ENCODE measurements at regions not wholly inside any gene's neighbourhood (a gene's known extent, or its start where the extent isn't known, plus 50 kb on each side); places are given as distances from the start of the nearest gene placed in this dataset.
A peak's percentile ranks its signal among the peaks of the same experiment; 100 is the strongest.

DNA sequence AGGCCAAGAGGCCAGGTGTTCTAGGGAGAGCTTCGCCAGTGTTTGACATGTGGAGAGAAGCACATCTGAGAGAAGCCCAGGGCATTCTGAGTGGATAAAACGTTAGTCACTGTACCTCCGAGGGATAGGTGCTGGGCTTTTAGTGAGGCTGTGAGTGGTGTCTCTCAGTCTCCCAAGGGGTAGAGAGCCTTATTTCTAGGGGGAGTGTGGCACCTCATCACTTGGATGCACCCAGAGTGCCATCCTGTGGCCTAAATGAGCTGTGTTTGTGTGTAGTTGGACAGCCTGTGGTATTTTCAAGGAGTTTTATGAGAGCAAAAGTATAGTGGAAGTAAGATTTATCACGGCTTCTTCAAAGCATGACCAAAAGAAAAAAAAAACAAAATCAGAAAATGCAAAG, 1046.9 kb upstream of the WWC1 start:
- Histone ChIP-seq H3K79me2 (ENCODE audit: control insufficient read depth, insufficient read depth, low read length) (no peaks in the 10 kb centered on the region), H3K9me3 (ENCODE audit: control insufficient read depth, low read depth, low read length) (no peaks in the 10 kb centered on the region), H4K20me1 (ENCODE audit: control insufficient read depth, extremely low read depth, insufficient read depth, low read length) (no peaks in the 10 kb centered on the region), H3K36me3 (ENCODE audit: control insufficient read depth in 2 of 2, extremely low read depth in 1 of 2, insufficient read depth in 2 of 2, low read length in 2 of 2) (no peaks in the 10 kb centered on the region), H3K9me1 (ENCODE audit: control insufficient read depth, extremely low read depth, insufficient read depth, low read length) (no peaks in the 10 kb centered on the region), H2AFZ (ENCODE audit: control insufficient read depth, low read length) (no peak overlapping the region), H3K4me2 (ENCODE audit: control insufficient read depth, extremely low read depth, insufficient read depth, low read depth, low read length) (no peak overlapping the region), H3K27ac (ENCODE audit: control insufficient read depth, insufficient read depth, low read length) (no peak overlapping the region), H3K4me3 (ENCODE audit: control insufficient read depth in 2 of 3, extremely low read depth in 1 of 3, insufficient read depth in 2 of 3, low read depth in 1 of 3, low read length in 3 of 3) (no peak overlapping the region), H3K27me3 (ENCODE audit: control insufficient read depth, extremely low read depth, insufficient read depth, low read length) (no peaks in the 10 kb centered on the region), H3K9ac (ENCODE audit: control insufficient read depth, extremely low read depth, insufficient read depth, low read length) (no peak overlapping the region), H3K4me1 (ENCODE audit: control insufficient read depth, extremely low read depth, insufficient read depth, low read length) (no peaks in the 10 kb centered on the region)
- dilution Hi-C loops (cut with MboI; ENCODE audit: extremely low pct_ligation_motif_present, low sequenced_read_pairs): no loop called here
- no peak for DNase-seq (ENCODE audit: low read depth, low spot score)
- no peak for FAIRE-seq
- TF ChIP-seq EZH2 (IDR thresholded peaks at IDR 0.05; ENCODE audit: low read length): no peak
- TF ChIP-seq, protein P1, sequence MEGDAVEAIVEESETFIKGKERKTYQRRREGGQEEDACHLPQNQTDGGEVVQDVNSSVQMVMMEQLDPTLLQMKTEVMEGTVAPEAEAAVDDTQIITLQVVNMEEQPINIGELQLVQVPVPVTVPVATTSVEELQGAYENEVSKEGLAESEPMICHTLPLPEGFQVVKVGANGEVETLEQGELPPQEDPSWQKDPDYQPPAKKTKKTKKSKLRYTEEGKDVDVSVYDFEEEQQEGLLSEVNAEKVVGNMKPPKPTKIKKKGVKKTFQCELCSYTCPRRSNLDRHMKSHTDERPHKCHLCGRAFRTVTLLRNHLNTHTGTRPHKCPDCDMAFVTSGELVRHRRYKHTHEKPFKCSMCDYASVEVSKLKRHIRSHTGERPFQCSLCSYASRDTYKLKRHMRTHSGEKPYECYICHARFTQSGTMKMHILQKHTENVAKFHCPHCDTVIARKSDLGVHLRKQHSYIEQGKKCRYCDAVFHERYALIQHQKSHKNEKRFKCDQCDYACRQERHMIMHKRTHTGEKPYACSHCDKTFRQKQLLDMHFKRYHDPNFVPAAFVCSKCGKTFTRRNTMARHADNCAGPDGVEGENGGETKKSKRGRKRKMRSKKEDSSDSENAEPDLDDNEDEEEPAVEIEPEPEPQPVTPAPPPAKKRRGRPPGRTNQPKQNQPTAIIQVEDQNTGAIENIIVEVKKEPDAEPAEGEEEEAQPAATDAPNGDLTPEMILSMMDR (optimal IDR thresholded peaks at IDR 0.05 in 1 of 3, IDR thresholded peaks at IDR 0.05 in 1 of 3, conservative IDR thresholded peaks at IDR 0.05 in 1 of 3; ENCODE audit: extremely low read depth in 1 of 3, insufficient read depth in 2 of 3, low read length in 3 of 3): peak; percentile 55 to 78 (median 65)

DNA sequence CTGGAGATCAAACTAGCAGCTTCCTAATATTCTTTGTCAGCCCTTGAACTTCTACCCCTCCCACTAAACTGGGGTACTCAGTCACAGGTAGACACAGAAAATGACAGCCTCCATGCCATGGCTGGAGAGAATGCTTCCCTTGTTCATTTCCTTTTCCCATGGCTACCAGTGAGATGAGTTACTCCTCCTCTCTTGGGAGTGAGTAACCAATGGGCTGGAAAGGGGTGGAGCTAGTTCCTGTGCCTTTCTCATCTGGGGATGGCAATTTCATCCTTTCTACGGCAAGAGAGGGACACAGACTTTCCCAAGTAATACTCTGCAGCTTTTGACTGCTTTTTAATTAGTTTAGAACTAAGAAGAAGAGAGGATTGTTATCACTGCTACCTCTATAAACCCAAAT, 1045.6 kb upstream of the WWC1 start:
- H4K20me1 ChIP-seq (ENCODE audit: control insufficient read depth, extremely low read depth, insufficient read depth, low read length): no peaks in the 10 kb centered on the region
- H3K27me3 ChIP-seq (ENCODE audit: control insufficient read depth, extremely low read depth, insufficient read depth, low read length): no peaks in the 10 kb centered on the region
- dilution Hi-C loops (cut with MboI; ENCODE audit: extremely low pct_ligation_motif_present, low sequenced_read_pairs): no loop called here
- no peak overlapping the region for H3K27ac ChIP-seq (ENCODE audit: control insufficient read depth, insufficient read depth, low read length)
- H3K9ac ChIP-seq (ENCODE audit: control insufficient read depth, extremely low read depth, insufficient read depth, low read length): no peak overlapping the region
- H3K9me3 ChIP-seq (ENCODE audit: control insufficient read depth, low read depth, low read length): no peaks in the 10 kb centered on the region
- no peak overlapping the region for H2AFZ ChIP-seq (ENCODE audit: control insufficient read depth, low read length)
- no peaks in the 10 kb centered on the region for H3K36me3 ChIP-seq (ENCODE audit: control insufficient read depth in 2 of 2, extremely low read depth in 1 of 2, insufficient read depth in 2 of 2, low read length in 2 of 2)
- H3K4me1 ChIP-seq (ENCODE audit: control insufficient read depth, extremely low read depth, insufficient read depth, low read length): no peaks in the 10 kb centered on the region
- no peaks in the 10 kb centered on the region for H3K79me2 ChIP-seq (ENCODE audit: control insufficient read depth, insufficient read depth, low read length)
- no peak for DNase-seq (ENCODE audit: low read depth, low spot score)
- no peaks in the 10 kb centered on the region for H3K9me1 ChIP-seq (ENCODE audit: control insufficient read depth, extremely low read depth, insufficient read depth, low read length)
- FAIRE-seq: no peak
- TF ChIP-seq, protein P1 (optimal IDR thresholded peaks at IDR 0.05 in 1 of 3, IDR thresholded peaks at IDR 0.05 in 1 of 3, conservative IDR thresholded peaks at IDR 0.05 in 1 of 3; ENCODE audit: extremely low read depth in 1 of 3, insufficient read depth in 2 of 3, low read length in 3 of 3): no peak
- no peak for TF ChIP-seq EZH2 (IDR thresholded peaks at IDR 0.05; ENCODE audit: low read length)
- no peak overlapping the region for H3K4me3 ChIP-seq (ENCODE audit: control insufficient read depth in 2 of 3, extremely low read depth in 1 of 3, insufficient read depth in 2 of 3, low read depth in 1 of 3, low read length in 3 of 3)
- H3K4me2 ChIP-seq (ENCODE audit: control insufficient read depth, extremely low read depth, insufficient read depth, low read depth, low read length): no peak overlapping the region

Measured in keratinocyte (primary cell).